Erythroblast (primary cell): ENCODE measurements at regions not wholly inside any gene's neighbourhood (a gene's known extent, or its start where the extent isn't known, plus 50 kb on each side); places are given as distances from the start of the nearest gene placed in this dataset.

Source experiments
- DNase-seq, 2 experiments: peaks; one replicate each; lab custom pipeline; 2025; lab: John Stamatoyannopoulos, UW
- GATA1 ChIP-seq: IDR thresholded peaks from 2 replicates; pipeline ENCODE4 v1.6.1; 2011; ENCODE audit warnings: low read depth, mild to moderate bottlenecking, control low read depth, low read length, moderate library complexity
- POLR2A ChIP-seq: IDR thresholded peaks from 2 replicates; pipeline ENCODE4 v1.6.1; 2011; ENCODE audit warnings: mild to moderate bottlenecking, low read length

- TF ChIP-seq GATA1, result no peak
- no peak for TF ChIP-seq POLR2A
- DNase-seq, result no peak
These were observed 748.1 kb downstream of the GBE1 start for GRCh38 chr3:81013360-81013759.

GRCh38 chr3:81005992-81006391 is 755.5 kb downstream of the GBE1 start:
- DNase-seq, result no peak

GRCh38 chr3:81003817-81004216 is 757.6 kb downstream of the GBE1 start:
- no peak for TF ChIP-seq POLR2A
- TF ChIP-seq GATA1, result no peak
- no peak for DNase-seq

More at GRCh38 chr3:81005992-81006391, 755.5 kb downstream of the GBE1 start:
- no peak for TF ChIP-seq GATA1
- TF ChIP-seq POLR2A, result no peak

- TF ChIP-seq POLR2A (no peak), GATA1 (no peak)
- DNase-seq, result no peak
These were observed 758.3 kb downstream of the GBE1 start for GRCh38 chr3:81003008-81003645.

- TF ChIP-seq GATA1, result no peak
- no peak for TF ChIP-seq POLR2A
- DNase-seq, result no peak
These were observed 762.0 kb downstream of the GBE1 start for GRCh38 chr3:80999481-80999880.

- TF ChIP-seq GATA1, result no peak
- TF ChIP-seq POLR2A, result no peak
- no peak for DNase-seq
These were observed 763.4 kb downstream of the GBE1 start for GRCh38 chr3:80998022-80998421.

GRCh38 chr3:80997622-80998021 is 763.8 kb downstream of the GBE1 start:
- TF ChIP-seq POLR2A (no peak), GATA1 (no peak)
- no peak for DNase-seq

GRCh38 chr3:80994767-80995166 is 766.7 kb downstream of the GBE1 start:
- TF ChIP-seq POLR2A (no peak), GATA1 (no peak)
- DNase-seq, result no peak

GRCh38 chr3:80994085-80994665 is 767.3 kb downstream of the GBE1 start:
- no peak for DNase-seq
- TF ChIP-seq POLR2A, result no peak
- TF ChIP-seq GATA1, result no peak

- DNase-seq, result no peak
- no peak for TF ChIP-seq GATA1
These were observed 768.1 kb downstream of the GBE1 start for GRCh38 chr3:80993241-80993945.

- DNase-seq, result no peak
These were observed 777.7 kb downstream of the GBE1 start for GRCh38 chr3:80983753-80984152.

GRCh38 chr3:80978216-80978969 is 783.1 kb downstream of the GBE1 start:
- DNase-seq, result no peak
- TF ChIP-seq GATA1, result no peak
- no peak for TF ChIP-seq POLR2A

More at GRCh38 chr3:80983753-80984152, 777.7 kb downstream of the GBE1 start:
- TF ChIP-seq GATA1 (no peak), POLR2A (no peak)

GRCh38 chr3:80970292-80970691 is 791.2 kb downstream of the GBE1 start:
- TF ChIP-seq POLR2A (no peak), GATA1 (no peak)

GRCh38 chr3:80929576-80929975 is 831.9 kb downstream of the GBE1 start:
- no peak for TF ChIP-seq POLR2A
- TF ChIP-seq GATA1, result no peak

More at GRCh38 chr3:80970292-80970691, 791.2 kb downstream of the GBE1 start:
- DNase-seq, result no peak

More at GRCh38 chr3:80929576-80929975, 831.9 kb downstream of the GBE1 start:
- DNase-seq, result no peak
